HG02759 (cell line): ENCODE measurements at regions not wholly inside any gene's neighbourhood (a gene's known extent, or its start where the extent isn't known, plus 50 kb on each side); places are given as distances from the start of the nearest gene placed in this dataset.

ENCODE experiments used
- ATAC-seq: cut with Tn5 transposase; IDR thresholded peaks from one replicate; pipeline ENCODE4 v1.9.1; 2021; ENCODE audit warnings: mild to moderate bottlenecking, moderate library complexity; ENCODE audit not compliant: unreplicated experiment

- no peak for ATAC-seq
Observed at GRCh38 chr6:91744566-91744965, 1157.7 kb upstream of the MAP3K7 start.

- no peak for ATAC-seq
Observed at GRCh38 chr6:91743756-91744155, 1156.9 kb upstream of the MAP3K7 start.

GRCh38 chr6:91731939-91732338, 1145.1 kb upstream of the MAP3K7 start:
- ATAC-seq = no peak

- ATAC-seq = no peak
Observed at GRCh38 chr6:91730710-91731109, 1143.8 kb upstream of the MAP3K7 start.

- ATAC-seq = no peak
Observed at GRCh38 chr6:91720324-91720723, 1133.5 kb upstream of the MAP3K7 start.

GRCh38 chr6:91719414-91719813, 1132.5 kb upstream of the MAP3K7 start:
- peak; percentile 36 for ATAC-seq

GRCh38 chr6:91718198-91718597, 1131.3 kb upstream of the MAP3K7 start:
- ATAC-seq = peak; percentile 70

GRCh38 chr6:91717094-91717493, 1130.2 kb upstream of the MAP3K7 start:
- ATAC-seq = no peak

- no peak for ATAC-seq
Observed at GRCh38 chr6:91716361-91716760, 1129.5 kb upstream of the MAP3K7 start.

- no peak for ATAC-seq
Observed at GRCh38 chr6:91715171-91715805, 1128.4 kb upstream of the MAP3K7 start.

GRCh38 chr6:91713911-91714310, 1127.0 kb upstream of the MAP3K7 start:
- no peak for ATAC-seq

GRCh38 chr6:91711518-91711917, 1124.6 kb upstream of the MAP3K7 start:
- no peak for ATAC-seq

GRCh38 chr6:91710342-91710741, 1123.5 kb upstream of the MAP3K7 start:
- ATAC-seq = no peak

- ATAC-seq = no peak
Observed at GRCh38 chr6:91708534-91708933, 1121.7 kb upstream of the MAP3K7 start.

- ATAC-seq = no peak
Observed at GRCh38 chr6:91705646-91706045, 1118.8 kb upstream of the MAP3K7 start.

GRCh38 chr6:91704531-91704930, 1117.7 kb upstream of the MAP3K7 start:
- no peak for ATAC-seq

- ATAC-seq = no peak
Observed at GRCh38 chr6:91697010-91697695, 1110.3 kb upstream of the MAP3K7 start.

- no peak for ATAC-seq
Observed at GRCh38 chr6:91695221-91695620, 1108.3 kb upstream of the MAP3K7 start.

- ATAC-seq = no peak
Observed at GRCh38 chr6:91694016-91694654, 1107.3 kb upstream of the MAP3K7 start.

- ATAC-seq = no peak
Observed at GRCh38 chr6:91691449-91691848, 1104.6 kb upstream of the MAP3K7 start.

GRCh38 chr6:91683240-91683639, 1096.4 kb upstream of the MAP3K7 start:
- no peak for ATAC-seq

- no peak for ATAC-seq
Observed at GRCh38 chr6:91681296-91681695, 1094.4 kb upstream of the MAP3K7 start.
